ENCODE measurements at regions not wholly inside any gene's neighbourhood (a gene's known extent, or its start where the extent isn't known, plus 50 kb on each side); places are given as distances from the start of the nearest gene placed in this dataset.

DNA sequence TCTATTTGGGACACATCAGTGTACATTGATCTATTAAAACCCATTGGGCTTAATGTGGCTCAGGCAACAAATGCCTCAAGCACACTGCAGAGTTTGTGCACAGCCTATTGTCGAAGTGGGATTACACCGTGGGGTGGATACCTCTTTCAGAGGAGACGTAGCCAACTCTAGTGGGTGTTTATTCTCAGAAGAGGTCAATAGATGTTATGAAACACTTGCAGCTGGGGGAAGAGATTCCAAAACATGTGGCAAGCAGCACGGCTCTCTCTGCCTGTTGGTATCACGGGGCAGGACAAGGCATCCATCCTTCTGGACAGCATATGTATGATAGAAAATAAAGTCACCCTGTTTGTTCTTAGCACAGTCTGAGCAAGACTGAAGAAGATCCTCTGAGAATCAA lies 121.4 kb upstream of the COPS8 start:
- no peak for DNase-seq (ENCODE audit: low read depth, low spot score)

DNA sequence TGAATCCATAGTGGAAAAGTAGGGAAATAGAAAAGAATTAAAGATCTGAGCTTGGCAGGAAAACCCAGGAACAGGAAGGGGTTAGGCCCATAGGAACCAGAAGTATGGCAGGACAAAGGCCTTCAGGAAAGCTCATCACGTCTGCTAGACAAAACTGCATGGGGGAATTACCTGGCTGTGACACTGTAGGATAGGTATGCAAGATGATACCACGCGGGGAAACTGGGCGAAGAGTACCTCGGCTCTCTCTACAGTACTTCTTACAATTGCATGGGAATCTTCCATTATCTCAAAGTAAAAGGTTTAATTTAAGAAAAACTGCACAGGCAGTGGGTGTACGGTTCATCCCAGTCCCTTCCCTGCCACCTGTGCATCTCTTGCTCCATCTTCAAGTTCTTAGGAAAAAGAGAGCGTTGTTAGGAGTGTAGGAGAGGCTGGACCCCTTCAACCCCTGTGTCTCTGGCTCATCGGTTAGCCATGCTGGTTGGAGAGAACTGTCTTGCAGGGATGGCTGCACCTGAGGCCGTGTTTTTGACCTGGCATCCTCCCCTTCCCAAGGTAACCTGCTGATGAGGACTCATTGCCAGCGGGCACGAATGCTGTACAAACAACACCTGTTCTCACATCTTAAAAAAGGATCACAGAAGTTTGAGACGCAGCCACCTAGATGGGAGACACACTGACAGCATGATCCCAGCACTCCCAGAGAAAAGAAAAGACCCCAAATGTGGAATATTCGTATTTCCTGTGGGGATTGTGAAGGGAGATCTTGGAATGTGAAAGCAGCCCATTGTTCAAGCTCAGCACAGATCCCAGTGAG lies 120.5 kb upstream of the COPS8 start:
- H3K4me3 ChIP-seq (ENCODE audit: low read length): no peak overlapping the region
- DNase-seq (ENCODE audit: low read depth, low spot score): no peak

More for the DNA sequence above, 121.4 kb upstream of the COPS8 start:
- no peak overlapping the region for H3K4me3 ChIP-seq (ENCODE audit: low read length)

DNA sequence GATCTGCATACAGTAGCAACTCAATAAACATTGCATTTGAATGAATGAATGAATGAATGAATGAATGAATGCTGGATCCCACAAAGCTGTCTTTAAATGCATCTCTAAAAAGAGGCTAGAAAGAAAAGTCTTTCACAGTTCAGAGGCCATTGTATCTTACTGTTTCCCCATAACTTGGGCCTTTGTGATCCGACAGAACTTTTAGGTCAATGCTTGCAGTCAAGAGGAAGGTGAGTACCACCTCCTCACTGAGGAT lies 119.9 kb upstream of the COPS8 start:
- DNase-seq (ENCODE audit: low read depth, low spot score): no peak
- H3K4me3 ChIP-seq (ENCODE audit: low read length): no peak overlapping the region

DNA sequence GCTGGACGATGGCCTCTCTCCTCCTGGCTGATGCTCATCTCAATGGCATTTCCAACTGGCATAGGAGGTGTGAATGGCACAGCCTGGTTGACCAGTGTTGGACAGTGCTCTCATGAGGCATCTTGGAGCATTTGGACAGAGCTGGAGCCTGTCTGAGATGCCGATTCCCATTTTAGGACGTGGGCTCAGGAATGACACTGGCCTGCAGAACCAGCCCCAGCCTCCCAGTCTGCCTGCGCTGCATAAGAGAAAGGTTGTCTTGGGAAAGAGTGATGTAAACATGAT lies 118.2 kb upstream of the COPS8 start:
- no peak for DNase-seq (ENCODE audit: low read depth, low spot score)
- no peak overlapping the region for H3K4me3 ChIP-seq (ENCODE audit: low read length)

DNA sequence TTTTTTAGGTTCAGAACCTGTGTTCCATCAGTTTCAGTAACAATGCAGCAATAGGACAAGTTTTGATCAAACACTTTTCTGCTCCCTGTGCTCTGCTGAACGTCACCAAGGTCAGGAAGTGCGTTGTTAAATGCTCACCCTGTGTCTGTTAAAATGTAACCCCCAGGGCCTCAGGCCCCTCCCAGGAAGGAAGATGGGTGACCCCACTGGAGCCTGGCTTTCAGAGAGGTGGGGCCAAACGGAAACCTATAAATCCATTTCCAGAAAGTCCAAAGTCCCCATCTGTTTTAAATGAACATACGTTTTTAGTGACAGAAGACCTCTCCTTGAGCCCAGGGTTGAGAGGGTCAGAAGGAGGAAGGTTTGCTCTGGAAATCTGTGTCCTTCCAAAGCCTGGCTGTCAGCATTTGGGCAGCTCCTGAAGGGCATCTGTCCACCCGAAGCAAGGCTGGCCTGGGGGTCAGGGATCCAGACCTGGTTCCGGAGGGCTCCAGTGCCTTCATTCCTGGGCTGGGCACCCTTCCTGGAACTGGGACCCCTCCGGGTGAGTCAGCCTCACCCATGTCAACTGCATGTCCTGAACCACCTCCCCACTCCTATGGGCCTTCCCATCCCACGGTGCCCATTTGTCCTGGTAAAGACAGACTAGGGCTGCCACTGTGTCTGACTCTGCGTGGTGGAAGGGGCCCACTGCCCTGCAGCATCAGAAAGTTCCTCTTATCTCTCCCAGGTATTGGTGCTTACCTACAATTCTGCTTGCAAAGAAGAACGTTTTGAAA lies 117.4 kb upstream of the COPS8 start:
- DNase-seq (ENCODE audit: low read depth, low spot score): peak; percentile 80
- peak overlapping the region; percentile 26 for H3K4me3 ChIP-seq (ENCODE audit: low read length)

DNA sequence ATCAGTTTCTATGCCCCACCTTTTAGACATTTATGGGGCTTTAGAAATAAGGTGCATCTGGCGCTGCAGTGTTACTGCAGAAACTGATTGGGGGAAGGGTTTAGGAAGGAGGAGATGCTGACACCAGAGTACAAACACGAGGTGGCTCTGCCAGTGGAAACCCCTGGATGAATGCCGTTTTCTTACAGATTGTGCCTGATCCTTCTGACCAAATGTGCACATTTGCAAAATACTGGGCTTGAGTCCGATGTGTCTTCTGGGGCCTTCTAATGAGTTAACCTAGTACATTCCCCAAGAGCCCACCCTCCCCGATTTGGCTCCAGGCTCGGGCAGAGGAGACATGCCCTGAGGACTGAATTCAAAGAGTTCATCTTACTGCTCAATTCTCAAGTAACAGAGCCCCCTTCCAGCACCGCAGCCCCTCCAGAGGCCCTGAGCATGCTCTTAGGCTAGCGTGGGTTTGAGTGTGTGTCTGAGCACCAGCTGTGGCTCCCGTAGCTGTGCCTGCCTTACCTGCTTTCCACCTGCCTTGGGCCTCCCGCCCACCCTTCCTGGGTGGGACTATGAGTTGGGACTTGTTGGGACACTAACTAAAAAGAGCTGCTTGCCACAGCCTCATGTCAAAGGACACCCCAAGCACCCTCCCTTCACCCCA lies 116.7 kb upstream of the COPS8 start:
- H3K4me3 ChIP-seq (ENCODE audit: low read length): peak overlapping the region; percentile 40
- DNase-seq (ENCODE audit: low read depth, low spot score): peak; percentile 41

DNA sequence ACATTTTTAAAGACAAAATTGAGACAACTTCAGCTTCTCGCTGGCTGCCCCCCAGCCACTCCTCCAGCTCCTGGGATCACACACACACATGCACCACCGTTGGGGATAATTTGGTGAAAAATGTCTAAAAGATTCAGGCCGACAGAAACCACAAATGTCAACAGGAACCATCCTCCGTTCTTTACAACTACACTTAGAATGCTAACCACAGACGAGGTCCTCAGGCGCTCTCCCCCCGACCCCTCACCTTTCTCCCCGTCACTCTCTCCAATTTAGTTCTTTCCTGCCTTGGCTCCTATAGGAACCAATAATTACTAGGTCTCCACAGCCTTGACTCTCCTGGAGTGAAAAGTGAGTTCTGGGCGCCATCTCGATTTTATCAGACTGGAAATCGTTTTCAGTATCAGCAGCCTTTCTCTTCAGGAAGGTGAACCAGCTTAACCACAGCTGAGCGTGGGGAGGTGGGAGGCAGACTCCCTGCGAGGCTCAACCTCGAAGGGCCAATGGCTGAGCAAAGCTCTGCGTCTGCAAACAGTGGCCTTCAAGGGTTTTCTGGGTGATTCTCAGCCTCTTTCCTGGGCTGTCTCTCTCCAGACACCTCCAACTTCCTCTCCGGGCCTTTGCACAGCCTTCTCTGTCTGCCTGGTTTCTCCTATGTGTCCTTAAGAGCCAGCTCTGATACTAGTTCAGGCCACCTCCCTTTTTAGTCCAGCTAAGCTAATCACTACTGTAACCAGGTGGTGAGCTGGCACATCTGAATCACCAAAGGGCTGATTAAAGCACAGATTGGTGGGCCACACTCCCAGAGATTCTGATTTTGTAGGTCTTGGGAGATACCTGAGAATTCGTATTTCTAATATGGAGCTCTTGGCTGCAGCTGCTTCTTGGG lies 115.7 kb upstream of the COPS8 start:
- DNase-seq (ENCODE audit: low read depth, low spot score): peak; percentile 68
- peak overlapping the region; percentile 40 for H3K4me3 ChIP-seq (ENCODE audit: low read length)

DNA sequence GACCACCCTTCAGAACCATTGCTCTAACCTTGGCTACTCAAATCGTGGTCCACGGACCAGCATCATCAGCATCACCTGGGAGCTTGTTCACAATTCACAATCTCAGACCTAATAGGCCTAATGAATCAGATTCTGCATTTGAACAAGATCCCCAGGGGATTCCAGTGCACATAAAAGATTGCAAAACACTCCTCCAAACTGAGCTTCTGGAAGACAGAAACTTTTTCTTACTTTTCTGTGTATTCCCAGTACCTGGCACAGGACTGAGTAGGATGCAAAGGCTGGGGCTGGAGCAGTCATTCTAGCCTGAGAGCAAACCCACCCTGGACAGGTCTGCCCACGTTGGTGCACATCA lies 115.1 kb upstream of the COPS8 start:
- no peak overlapping the region for H3K4me3 ChIP-seq (ENCODE audit: low read length)

DNA sequence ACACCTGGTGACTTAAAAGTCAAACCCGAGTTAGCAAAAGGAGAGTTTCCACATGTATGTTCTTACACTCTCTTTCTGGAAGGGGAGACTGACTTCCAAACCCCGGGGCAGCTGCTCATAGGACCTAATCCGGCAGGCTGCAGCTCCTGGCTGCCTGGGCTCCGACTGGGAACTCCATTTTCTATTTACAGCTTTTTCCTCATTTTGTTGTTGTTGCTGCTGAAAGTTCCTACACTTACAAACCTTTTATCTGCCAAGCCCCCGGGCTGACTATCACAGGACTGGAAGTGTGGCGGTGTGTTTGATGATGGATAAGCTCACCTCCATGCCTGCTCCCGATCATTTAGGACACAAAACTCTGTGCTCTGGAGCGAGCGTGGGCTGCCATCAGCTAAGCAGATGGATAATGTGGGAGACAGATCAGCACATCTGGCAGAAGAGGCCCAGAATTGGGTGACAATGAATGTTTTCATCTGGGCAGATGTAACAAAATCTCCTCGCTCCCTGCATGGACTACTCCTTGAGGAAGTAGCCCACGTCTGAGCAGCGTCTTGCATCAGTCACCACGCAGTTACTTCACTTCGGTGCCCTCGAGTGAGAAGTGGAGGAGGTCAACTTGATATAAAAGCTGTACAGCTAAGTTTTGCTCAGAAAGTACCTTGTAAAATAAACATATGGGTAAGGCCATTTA lies 114.4 kb upstream of the COPS8 start:
- H3K4me3 ChIP-seq (ENCODE audit: low read length): no peak overlapping the region
- DNase-seq (ENCODE audit: low read depth, low spot score): no peak

More for the DNA sequence above, 115.1 kb upstream of the COPS8 start:
- DNase-seq (ENCODE audit: low read depth, low spot score): no peak

DNA sequence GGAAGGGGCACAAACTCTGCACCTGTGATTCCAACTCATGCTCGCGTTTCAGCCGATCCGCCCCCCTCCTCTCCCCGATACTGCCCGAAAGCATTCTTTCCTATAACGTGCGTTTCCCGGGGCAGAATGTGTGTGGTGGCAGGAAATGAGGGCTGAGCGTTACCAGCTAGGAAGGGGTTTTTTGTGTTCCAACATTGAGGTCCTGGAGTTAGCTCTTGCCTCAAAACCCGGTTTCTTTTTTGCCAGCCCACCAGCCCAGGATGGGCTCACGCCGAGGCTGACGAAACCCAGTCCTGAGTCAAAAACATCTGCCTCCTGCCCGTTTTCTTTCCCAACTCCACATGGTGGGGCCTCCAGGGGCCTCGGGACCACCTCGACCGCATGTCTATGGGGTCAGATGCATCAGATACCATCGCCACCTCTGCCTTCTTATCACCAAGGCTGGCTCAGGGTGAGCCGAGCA lies 113.7 kb upstream of the COPS8 start:
- DNase-seq (ENCODE audit: low read depth, low spot score): no peak
- H3K4me3 ChIP-seq (ENCODE audit: low read length): no peak overlapping the region

DNA sequence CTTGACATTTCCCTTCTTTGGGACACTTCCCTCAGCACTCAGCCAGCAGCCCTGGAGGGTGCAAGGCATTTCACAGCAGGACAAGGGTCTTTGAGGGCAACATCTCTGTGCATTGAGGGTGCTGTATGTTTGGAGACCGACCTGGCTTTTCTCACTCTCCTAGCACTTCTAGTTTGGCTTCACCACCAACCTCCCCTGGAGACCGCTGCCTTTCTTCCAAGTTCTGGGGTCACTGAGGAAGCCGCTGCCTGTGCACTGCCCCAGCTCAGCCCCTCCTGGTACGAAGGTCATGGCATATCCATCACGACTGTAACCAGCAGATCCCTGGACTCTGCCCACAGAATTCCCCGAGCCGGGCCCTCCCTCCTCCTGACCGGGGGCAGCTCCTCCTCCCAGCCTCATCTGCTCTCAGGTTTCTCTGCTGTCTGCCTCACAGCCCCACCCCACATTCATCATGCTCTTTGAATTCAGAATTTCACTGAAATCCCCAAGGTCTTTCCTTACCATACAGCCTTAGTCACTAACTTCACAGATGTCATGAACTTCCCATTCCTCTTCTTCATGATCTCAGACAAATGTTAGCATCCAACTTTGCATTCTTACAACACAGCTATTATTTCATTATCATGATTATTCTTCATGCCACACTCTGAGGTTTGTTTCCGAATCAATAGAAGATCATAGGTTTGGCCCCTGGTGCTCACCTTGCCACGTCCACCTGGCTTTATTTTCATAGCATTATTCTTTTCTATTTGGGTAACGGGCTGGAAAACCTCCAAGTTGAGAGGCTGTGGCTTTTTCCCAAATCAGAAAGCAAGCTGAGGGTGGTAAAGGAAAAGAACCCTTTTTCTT lies 113.0 kb upstream of the COPS8 start:
- H3K4me3 ChIP-seq (ENCODE audit: low read length): no peak overlapping the region
- DNase-seq (ENCODE audit: low read depth, low spot score): no peak

DNA sequence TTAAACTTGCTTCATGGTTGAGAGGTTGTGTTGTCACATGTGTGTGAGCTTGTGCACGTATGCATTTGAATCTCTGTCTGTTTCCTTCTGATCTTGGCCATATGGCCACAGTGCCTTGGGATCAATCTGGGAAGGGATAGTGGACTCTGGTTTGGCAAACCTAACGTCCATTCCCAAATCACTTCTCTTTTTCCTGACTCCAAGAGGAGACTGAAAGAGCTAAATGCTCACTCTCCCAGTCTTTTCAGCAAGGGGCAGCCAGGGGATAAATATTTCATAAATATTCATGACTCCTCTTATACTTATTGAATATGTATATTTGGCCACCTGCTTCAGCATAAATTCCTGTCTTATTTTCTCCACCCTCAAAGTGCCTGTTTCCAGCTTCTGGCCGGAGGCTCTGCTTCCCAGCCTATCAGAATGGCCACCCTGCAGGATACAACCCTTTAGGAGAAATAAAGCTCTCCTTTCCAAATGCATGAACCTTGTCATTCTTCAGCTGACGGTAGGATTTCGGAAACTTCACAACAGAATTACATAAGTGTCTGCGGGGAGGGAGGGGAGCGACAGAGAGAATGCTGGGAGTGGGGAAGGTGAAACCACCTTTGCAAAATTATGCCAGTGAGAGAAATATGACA lies 112.2 kb upstream of the COPS8 start:
- no peak for DNase-seq (ENCODE audit: low read depth, low spot score)
- H3K4me3 ChIP-seq (ENCODE audit: low read length): no peak overlapping the region

DNA sequence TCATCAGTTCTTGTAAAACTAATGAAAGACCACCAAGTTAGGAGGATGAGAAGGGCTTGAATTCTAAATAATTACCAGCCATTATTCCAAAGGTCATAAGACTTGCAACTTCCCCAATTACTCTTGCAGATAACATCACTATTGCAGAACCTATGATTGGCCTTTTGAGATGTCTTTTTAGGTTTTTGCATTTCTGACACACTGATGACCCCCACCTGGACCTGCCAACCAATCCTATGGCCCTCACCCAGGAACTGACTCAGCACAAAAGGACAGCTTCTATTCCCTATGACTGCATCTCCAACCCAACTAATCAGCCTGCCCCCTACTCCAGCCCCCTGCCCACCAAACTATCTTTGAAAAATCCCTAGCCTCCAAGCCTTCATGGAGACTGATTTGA lies 111.5 kb upstream of the COPS8 start:
- H3K4me3 ChIP-seq (ENCODE audit: low read length): no peak overlapping the region
- no peak for DNase-seq (ENCODE audit: low read depth, low spot score)

DNA sequence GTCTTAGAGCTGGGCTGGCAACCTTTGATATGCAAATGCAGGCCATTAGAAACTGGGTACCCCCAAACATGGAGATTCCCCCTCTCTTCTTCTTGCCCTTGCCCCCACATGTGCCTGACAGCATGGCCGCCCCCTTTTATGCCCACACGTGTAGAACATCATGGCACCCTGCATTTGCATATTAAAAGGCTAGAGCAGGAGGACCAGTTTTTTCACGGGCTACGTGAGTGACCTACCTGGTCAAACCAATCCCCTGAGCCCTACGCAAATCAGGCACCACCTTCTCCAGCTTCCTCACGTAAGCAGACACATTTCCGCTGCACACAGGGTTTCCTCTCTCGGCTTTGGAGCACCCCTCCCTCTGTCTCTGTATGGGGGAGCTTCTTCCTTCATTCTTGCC lies 110.9 kb upstream of the COPS8 start:
- no peak overlapping the region for H3K4me3 ChIP-seq (ENCODE audit: low read length)
- no peak for DNase-seq (ENCODE audit: low read depth, low spot score)

DNA sequence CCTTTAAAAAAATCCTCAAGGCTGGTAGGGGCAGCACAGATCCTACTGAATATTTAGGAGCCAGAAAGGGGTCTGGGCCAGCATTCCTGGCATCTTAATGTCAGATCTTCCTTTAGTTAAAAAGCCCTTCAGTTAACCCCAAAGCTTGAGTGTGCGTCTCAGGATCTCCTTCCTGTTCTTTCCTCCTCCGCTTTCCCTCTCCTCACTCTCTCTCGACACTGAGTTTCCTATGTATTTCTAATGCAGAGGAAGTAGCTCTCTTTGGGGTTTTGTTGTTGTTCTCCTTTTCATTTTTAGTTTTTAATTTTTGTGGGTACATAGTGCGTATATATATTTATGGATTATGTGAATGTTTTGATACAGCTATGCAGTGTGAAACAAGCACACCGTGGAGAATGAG lies 109.9 kb upstream of the COPS8 start:
- no peak for DNase-seq (ENCODE audit: low read depth, low spot score)
- no peak overlapping the region for H3K4me3 ChIP-seq (ENCODE audit: low read length)

DNA sequence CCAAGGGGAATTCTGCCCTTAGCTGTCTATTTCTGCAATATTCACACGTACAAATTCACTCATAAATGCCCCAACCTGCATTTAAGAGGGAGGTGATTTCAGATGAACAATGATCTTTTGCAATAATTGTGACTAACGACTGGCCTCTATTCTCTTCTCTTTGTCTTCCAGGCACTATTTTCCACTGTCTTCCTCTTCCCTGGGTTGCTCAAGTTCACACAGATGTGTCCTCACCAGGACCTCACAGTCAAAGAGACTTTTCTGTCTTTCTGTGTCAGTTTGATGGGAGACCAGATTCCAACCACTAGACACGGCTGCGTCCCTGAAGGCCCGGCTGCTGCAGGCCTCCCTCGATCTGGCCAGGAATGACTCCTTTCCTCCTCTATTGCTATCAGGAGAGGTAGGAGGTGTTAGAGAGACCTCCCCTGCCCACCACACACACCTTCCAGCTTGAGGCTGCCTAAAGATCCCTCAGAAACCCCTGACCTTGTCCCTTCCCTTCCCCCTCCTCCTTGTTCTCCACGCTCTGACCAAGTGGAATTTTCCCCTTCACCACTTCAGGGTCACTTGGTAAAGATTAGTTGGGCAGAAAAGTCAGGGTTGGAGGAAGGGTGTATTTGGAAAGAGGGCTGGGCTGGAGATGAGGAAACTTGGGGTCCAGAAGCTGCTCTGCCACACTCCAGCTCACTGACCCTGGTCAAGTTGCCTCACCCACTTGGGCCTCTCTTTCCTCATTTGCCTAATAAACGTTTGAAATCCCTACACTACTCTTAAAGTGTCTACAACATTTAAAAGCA lies 109.2 kb upstream of the COPS8 start:
- DNase-seq (ENCODE audit: low read depth, low spot score): no peak
- no peak overlapping the region for H3K4me3 ChIP-seq (ENCODE audit: low read length)

Measured in Jurkat, Clone E6-1 (cell line).